Naive B cell (primary cell): ENCODE measurements at regions not wholly inside any gene's neighbourhood (a gene's known extent, or its start where the extent isn't known, plus 50 kb on each side); places are given as distances from the start of the nearest gene placed in this dataset.
"Not testable (repeated sequence)": the region's sequence is repeated elsewhere in the genome, so short reads cannot be mapped to it uniquely, and the experiment has no call there.

Source experiments
- ATAC-seq, 2 donors: fragments of 150-1000 bp; cut with Tn5 transposase; 2 replicates each; pipeline ENCODE4 v1.10.0; 2021; ENCODE audit warnings: low read depth in 2 of 2, mild to moderate bottlenecking in 2 of 2, moderate library complexity in 2 of 2
- DNase-seq: peaks from one replicate; pipeline ENCODE4 v3.0.0; 2022
- H3K27ac Mint-ChIP-seq, 6 donors: one replicate each; pipeline ENCODE4 v1.8.0; 2020 to 2022; ENCODE audit warnings: mild to moderate bottlenecking in 6 of 6, mixed read lengths in 6 of 6, moderate library complexity in 5 of 6, inconsistent platforms in 2 of 6
- H3K27me3 Mint-ChIP-seq, 3 donors: one replicate each; pipeline ENCODE4 v1.8.0; 2021 to 2022; ENCODE audit warnings: mixed read lengths in 3 of 3, mild to moderate bottlenecking in 1 of 3
- H3K36me3 Mint-ChIP-seq, 2 donors: one replicate each; pipeline ENCODE4 v1.8.0; 2020 to 2022; ENCODE audit warnings: mixed read lengths in 2 of 2, inconsistent platforms in 1 of 2, mild to moderate bottlenecking in 1 of 2
- H3K4me1 Mint-ChIP-seq, 3 donors: one replicate each; pipeline ENCODE4 v1.8.0; 2020 to 2022; ENCODE audit warnings: mixed read lengths in 3 of 3, inconsistent platforms in 1 of 3, mild to moderate bottlenecking in 1 of 3, moderate library complexity in 1 of 3
- H3K4me3 Mint-ChIP-seq, 8 donors: one replicate each; pipeline ENCODE4 v1.8.0; 2020 to 2022; ENCODE audit warnings: mild to moderate bottlenecking in 8 of 8, mixed read lengths in 8 of 8, moderate library complexity in 8 of 8, inconsistent platforms in 2 of 8
- H3K9me3 Mint-ChIP-seq, 7 donors: one replicate each; pipeline ENCODE4 v1.8.0; 2020 to 2022; ENCODE audit warnings: mixed read lengths in 7 of 7, mild to moderate bottlenecking in 5 of 7, inconsistent platforms in 2 of 7, moderate library complexity in 1 of 7

DNA sequence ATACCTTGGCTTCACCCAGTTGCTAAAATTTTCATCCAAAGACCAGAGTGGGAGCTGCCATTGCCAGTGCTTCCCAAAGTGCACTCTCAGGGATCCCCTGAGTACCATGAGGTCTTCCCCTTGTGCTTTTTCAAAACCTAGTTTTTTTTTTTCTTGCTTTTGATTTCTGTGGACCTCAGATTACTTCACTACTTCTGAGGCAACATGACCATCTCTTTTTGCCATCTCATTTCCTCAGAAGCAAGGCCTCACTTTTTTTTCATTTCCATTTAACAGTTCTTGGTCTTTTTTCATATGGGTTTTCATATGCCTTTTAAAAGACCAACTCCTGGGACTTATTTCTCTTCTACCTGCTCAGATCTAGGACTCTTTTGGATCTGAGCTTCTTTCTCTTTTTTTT lies 64.1 kb upstream of the MMS22L start:
- no peak for DNase-seq
- H3K4me3 Mint-ChIP-seq, result no peak overlapping the region
- no peak overlapping the region for H3K27ac Mint-ChIP-seq
- peaks cover 0 to 10% (median 0%) of the 10 kb centered on the region in 3 donors for H3K27me3 Mint-ChIP-seq
- peaks cover 0 to 10% (median 0%) of the 10 kb centered on the region in 7 donors for H3K9me3 Mint-ChIP-seq
- H3K36me3 Mint-ChIP-seq, result no peaks in the 10 kb centered on the region
- no peaks in the 10 kb centered on the region for H3K4me1 Mint-ChIP-seq
- no peak for ATAC-seq

DNA sequence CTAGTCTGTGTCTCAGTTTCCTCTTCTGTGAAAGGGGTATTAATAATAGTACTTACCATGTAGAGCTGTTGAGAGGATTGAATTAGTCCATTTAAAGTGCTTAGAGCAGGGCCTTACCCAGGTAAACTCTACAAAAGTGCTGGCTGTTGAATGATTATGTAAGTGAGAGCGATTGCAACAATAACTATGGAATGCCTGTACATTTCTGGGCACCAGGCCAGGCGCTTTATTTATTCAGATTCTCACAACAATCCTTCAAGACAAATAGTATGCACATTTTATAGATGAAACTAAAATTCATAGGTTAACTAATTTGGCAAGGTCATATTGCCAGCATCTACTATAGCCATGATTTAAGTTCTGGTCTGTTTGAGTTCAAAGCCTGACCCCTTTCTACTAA lies 78.3 kb upstream of the MMS22L start:
- ATAC-seq (no peak), DNase-seq (no peak)
- Mint-ChIP-seq H3K4me3 (no peak overlapping the region), H3K4me1 (no peaks in the 10 kb centered on the region), H3K27me3 (peaks cover 0 to 4% (median 4%) of the 10 kb centered on the region in 3 donors), H3K27ac (no peak overlapping the region), H3K9me3 (peaks cover 0 to 1% (median 0%) of the 10 kb centered on the region in 7 donors), H3K36me3 (no peaks in the 10 kb centered on the region)

DNA sequence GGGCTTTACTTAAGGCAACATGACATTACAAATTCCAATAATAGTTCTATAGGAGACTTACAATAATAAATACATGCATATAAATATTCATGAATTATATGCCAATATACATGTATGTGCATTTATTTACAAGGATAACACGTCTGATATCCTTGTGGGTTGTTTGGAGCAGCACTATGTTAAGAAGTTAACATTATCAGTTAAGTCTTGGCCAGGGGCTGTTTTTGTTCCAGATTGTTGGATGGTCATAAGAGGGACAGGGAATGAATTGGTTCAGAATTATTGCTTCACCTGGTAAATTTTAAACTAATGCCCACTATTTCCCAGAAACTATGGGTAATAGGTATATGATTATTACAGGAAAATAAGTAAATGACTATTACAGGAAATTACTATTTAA lies 81.3 kb upstream of the MMS22L start:
- H3K27ac Mint-ChIP-seq, result no peak overlapping the region
- ATAC-seq (no peak), DNase-seq (no peak)
- peaks cover 0 to 4% (median 0%) of the 10 kb centered on the region in 3 donors for H3K27me3 Mint-ChIP-seq
- H3K4me3 Mint-ChIP-seq, result no peak overlapping the region
- H3K36me3 Mint-ChIP-seq, result no peaks in the 10 kb centered on the region
- H3K4me1 Mint-ChIP-seq, result no peaks in the 10 kb centered on the region
- peaks cover 0 to 1% (median 0%) of the 10 kb centered on the region in 7 donors for H3K9me3 Mint-ChIP-seq

DNA sequence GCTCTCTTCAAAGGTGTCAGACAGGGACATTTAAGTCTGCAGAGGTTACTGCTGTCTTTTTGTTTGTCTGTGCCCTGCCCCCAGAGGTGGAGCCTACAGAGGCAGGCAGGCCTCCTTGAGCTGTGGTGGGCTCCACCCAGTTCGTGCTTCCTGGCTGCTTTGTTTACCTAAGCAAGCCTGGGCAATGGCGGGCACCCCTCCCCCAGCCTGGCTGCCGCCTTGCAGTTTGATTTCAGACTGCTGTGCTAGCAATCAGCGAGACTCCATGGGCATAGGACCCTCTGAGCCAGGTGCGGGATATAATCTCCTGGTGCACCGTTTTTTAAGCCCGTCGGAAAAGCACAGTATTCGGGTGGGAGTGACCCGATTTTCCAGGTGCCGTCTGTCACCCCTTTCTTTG lies 99.1 kb upstream of the MMS22L start:
- peaks cover 0 to 11% (median 0%) of the 10 kb centered on the region in 3 donors for H3K27me3 Mint-ChIP-seq
- H3K4me1 Mint-ChIP-seq, DNase-seq, ATAC-seq, H3K36me3 Mint-ChIP-seq, H3K9me3 Mint-ChIP-seq, H3K4me3 Mint-ChIP-seq, H3K27ac Mint-ChIP-seq: not testable (repeated sequence)

DNA sequence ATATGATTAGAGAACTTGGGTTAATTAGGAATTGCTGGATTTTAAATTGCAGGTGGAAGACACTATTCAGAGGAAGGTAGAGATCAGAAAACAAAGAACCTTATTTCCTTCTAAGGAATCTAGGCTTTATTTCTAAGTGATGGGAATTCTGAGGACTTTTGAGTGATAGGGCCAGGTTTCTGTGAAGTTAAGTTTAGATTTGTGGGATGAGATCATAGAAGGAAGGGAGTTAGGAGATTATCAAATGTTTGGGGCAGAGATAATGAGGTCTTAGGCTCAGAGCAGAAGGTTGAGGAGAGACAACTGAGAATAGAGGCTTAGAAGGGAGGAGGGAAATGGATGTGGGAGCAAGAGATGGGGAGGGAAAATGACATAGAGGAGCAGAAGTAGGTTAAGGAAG lies 109.7 kb upstream of the MMS22L start:
- Mint-ChIP-seq H3K27ac (no peak overlapping the region), H3K4me1 (no peaks in the 10 kb centered on the region), H3K9me3 (no peaks in the 10 kb centered on the region), H3K27me3 (peaks cover 7 to 27% (median 18%) of the 10 kb centered on the region in 3 donors), H3K36me3 (no peaks in the 10 kb centered on the region), H3K4me3 (no peak overlapping the region)
- ATAC-seq (no peak), DNase-seq (no peak)

DNA sequence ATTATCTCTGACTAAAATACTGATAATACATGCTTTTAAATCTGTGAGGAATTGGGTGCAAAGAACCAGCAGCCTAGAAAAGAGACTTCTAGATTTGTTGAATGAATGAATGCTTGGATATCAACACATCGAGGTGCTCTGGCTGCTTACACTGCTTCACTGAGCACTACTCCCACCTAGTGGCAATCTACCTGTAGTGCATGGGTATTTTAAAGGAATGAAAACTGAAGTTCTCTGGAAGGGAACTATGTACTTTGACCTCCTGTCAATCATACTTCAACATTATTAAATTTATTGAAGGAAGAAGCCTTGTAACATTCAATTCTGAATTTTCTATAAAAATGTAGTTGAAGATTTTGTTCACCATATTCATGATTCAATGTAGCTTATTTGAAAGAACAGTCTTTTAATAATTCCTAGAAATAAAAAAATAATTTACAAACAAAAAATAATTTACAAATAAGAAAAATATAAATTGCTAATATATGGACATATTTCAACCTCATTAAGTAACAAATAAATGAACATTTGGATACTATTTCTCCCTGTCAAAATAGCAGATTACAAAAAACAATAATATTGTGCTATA lies 111.2 kb upstream of the MMS22L start:
- Mint-ChIP-seq H3K36me3 (no peaks in the 10 kb centered on the region), H3K27ac (no peak overlapping the region), H3K4me3 (no peak overlapping the region), H3K9me3 (no peaks in the 10 kb centered on the region), H3K4me1 (no peaks in the 10 kb centered on the region), H3K27me3 (peaks cover 7 to 30% (median 16%) of the 10 kb centered on the region in 3 donors)
- DNase-seq, result peak; percentile 46
- ATAC-seq, result peak; percentile 45 to 58

DNA sequence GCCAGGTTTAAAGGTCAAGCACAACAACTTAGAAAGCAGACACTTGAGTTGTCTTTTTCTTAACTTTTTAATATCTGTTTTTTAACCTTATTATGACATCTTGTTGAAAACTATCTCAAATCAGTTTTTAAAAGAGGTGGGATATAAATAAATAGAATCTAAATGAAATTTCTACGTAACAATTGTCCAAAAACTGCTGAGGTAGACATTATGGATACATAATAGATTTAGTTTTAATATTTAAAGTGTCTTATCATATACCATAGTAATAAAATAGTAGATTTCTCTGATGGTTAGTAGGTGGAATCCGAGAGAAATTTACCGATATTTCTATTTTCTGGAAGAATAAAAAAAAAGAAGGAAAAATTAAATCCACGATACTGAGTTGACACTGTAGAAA lies 113.9 kb upstream of the MMS22L start:
- H3K4me1 Mint-ChIP-seq, result no peaks in the 10 kb centered on the region
- no peak overlapping the region for H3K4me3 Mint-ChIP-seq
- peaks cover 7 to 18% (median 9%) of the 10 kb centered on the region in 3 donors for H3K27me3 Mint-ChIP-seq
- DNase-seq, result no peak
- H3K36me3 Mint-ChIP-seq, result no peaks in the 10 kb centered on the region
- no peak overlapping the region for H3K27ac Mint-ChIP-seq
- no peaks in the 10 kb centered on the region for H3K9me3 Mint-ChIP-seq
- no peak for ATAC-seq

DNA sequence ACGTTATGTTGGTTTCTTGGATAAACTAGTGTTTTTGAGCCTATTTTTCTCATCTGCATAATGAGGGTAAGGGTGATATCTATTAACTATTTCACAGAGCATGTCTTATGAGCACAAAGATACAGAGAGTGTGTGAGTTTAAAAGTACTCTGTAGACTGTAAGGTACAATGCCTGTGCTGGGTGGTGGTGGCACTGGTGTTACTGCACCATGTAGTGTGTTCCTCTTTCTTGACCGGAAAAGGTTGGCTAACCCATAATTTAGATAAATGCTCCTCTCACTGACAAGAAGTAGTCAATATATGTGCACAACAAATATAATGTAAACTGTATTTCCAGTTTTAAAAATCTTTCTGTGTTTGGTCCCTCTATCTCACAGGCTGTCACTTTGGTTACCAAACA lies 116.2 kb upstream of the MMS22L start:
- H3K27ac Mint-ChIP-seq, result no peak overlapping the region
- no peaks in the 10 kb centered on the region for H3K4me1 Mint-ChIP-seq
- no peaks in the 10 kb centered on the region for H3K9me3 Mint-ChIP-seq
- no peak for DNase-seq
- peaks cover 0 to 8% (median 3%) of the 10 kb centered on the region in 3 donors for H3K27me3 Mint-ChIP-seq
- H3K4me3 Mint-ChIP-seq, result no peak overlapping the region
- no peak for ATAC-seq
- H3K36me3 Mint-ChIP-seq, result no peaks in the 10 kb centered on the region

DNA sequence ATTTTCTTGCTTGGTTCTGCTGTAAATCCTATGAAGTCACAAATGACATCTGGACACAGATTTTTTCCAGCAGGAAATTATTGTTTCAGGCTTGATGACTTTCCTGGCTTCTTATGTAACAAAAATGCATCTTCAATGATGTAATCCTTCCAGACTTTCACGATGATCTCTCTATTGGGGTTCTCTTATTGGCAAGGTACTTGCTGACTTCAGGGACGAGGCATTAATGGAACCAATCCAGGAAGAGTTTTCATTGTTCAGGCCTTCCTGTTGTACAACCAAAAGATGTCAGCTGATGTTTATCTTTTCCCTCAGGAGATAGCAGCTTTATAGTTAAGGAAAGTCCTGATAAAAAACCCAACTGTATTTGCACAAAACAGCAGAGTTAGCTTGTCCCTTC lies 118.5 kb upstream of the MMS22L start:
- no peak overlapping the region for H3K4me3 Mint-ChIP-seq
- H3K36me3 Mint-ChIP-seq, result no peaks in the 10 kb centered on the region
- no peak for ATAC-seq
- no peaks in the 10 kb centered on the region for H3K4me1 Mint-ChIP-seq
- DNase-seq, result no peak
- peak overlapping the region in 1 of 6 donors; percentile 31 for H3K27ac Mint-ChIP-seq
- no peaks in the 10 kb centered on the region for H3K9me3 Mint-ChIP-seq
- H3K27me3 Mint-ChIP-seq, result peaks cover 0 to 8% (median 3%) of the 10 kb centered on the region in 3 donors

DNA sequence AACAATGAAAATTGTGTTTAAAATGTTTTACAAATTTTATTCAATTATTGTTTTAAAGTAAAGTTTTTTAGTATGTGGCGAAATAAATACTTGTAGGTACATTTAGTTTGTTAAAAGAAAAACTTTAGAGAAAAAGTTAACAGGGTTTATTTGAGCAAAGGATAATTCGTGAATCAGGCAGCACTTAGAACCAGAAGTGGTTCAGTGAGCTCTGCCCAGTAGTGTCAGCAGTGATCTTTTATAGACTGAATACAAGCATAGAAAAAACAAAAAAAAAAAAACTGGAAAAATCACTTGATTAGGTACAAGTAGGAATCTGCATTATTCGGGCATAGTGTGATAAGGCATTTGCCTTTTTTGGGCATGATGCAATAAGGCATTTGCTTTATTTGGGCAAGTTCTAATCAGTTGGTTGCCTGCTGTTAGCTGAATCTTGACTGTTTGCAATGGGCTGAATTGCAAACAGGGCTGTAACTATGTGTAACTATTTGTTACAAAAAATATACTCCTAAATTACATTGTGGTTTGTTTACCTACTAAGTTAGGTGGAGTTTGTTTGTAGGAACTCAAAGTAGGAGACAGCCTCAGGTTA lies 122.9 kb upstream of the MMS22L start:
- H3K27ac Mint-ChIP-seq, result no peak overlapping the region
- no peaks in the 10 kb centered on the region for H3K36me3 Mint-ChIP-seq
- ATAC-seq, result no peak
- H3K4me3 Mint-ChIP-seq, result no peak overlapping the region
- no peaks in the 10 kb centered on the region for H3K4me1 Mint-ChIP-seq
- no peak for DNase-seq
- no peaks in the 10 kb centered on the region for H3K27me3 Mint-ChIP-seq
- H3K9me3 Mint-ChIP-seq, result no peaks in the 10 kb centered on the region

DNA sequence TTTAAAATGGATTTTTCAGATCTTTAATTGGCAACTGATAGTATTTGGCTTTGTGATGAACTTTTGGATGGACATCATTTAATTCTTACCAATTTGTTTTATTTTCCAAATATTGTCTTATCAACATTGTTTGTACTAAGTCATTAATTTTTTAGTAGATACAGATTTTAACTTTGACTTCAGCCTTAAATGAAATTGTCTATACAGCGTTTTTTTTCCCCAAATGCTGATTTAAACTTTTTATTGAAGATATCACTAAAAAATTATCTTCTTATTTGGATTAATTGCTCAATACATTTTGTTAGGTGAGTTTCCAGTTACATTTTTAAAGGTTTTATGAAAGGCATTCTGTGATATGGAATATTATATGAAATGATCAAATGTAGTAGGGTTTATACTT lies 123.6 kb upstream of the MMS22L start:
- ATAC-seq, result no peak
- no peak overlapping the region for H3K4me3 Mint-ChIP-seq
- H3K36me3 Mint-ChIP-seq, result no peaks in the 10 kb centered on the region
- no peaks in the 10 kb centered on the region for H3K9me3 Mint-ChIP-seq
- no peak overlapping the region for H3K27ac Mint-ChIP-seq
- H3K27me3 Mint-ChIP-seq, result no peaks in the 10 kb centered on the region
- no peaks in the 10 kb centered on the region for H3K4me1 Mint-ChIP-seq
- DNase-seq, result no peak

DNA sequence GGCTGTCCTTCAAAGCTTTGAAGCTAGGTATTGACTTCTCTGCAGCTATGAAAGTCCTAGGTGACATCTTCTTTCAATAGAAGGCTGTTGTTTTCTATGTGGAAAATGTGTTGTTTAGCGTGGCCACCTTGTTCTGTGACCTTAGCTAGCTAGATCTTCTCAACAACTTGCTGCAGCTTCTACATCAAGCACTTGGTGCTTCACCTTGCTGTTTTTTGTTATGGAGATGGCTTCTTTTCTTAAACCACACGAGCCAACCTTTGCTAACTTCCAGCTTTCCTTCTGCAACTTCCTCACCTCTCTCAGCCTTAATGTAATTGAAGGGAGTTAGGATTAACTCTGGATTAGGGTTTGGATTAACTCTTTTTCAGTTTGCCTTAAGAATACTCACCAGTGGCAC lies 128.6 kb upstream of the MMS22L start:
- Mint-ChIP-seq H3K4me1 (no peaks in the 10 kb centered on the region), H3K9me3 (peaks cover 0 to 10% (median 0%) of the 10 kb centered on the region in 7 donors), H3K27ac (no peak overlapping the region), H3K36me3 (no peaks in the 10 kb centered on the region), H3K4me3 (no peak overlapping the region), H3K27me3 (no peaks in the 10 kb centered on the region)
- no peak for DNase-seq
- no peak for ATAC-seq

DNA sequence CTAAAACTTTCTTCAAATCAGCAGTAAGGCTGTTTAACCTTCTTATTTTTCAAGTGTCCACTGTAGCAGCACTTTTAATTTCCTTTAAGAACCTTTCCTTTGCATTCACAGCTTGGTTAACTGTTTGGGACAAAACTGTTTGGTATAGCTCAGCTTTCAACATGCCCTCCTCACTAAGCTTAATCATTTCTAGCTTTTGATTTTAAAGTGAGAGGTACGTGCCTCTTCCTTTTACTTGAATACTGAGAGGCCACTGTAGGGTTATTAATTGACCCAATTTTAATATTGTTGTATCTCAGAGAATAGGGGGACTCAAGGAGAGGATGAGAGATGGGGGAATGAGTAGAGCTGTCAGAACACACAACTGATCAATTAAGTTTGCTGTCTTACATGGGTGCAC lies 129.5 kb upstream of the MMS22L start:
- H3K27me3 Mint-ChIP-seq, result no peaks in the 10 kb centered on the region
- no peak overlapping the region for H3K27ac Mint-ChIP-seq
- no peaks in the 10 kb centered on the region for H3K4me1 Mint-ChIP-seq
- no peaks in the 10 kb centered on the region for H3K36me3 Mint-ChIP-seq
- DNase-seq, result no peak
- no peak for ATAC-seq
- no peak overlapping the region for H3K4me3 Mint-ChIP-seq
- H3K9me3 Mint-ChIP-seq, result peaks cover 0 to 10% (median 0%) of the 10 kb centered on the region in 7 donors

DNA sequence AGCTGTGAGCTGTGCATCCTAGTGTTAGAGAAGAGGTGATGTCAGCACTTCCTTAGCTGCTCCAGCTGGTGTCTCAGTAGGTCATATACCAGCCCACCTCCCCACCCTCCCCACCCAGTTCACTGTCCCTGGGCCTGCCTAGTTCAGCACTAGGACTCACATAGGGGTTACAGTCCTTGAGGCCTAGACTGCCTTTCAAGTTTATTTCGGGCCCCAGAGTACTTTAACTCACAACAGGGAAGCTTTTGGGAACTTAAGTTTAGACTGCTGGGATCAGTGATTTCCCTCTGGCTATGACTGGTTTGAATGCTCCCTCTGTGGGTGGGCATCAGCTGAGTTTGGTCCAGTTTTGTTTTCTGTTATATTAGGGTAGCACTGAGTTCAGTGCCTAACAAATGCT lies 139.2 kb upstream of the MMS22L start:
- Mint-ChIP-seq H3K4me1 (no peaks in the 10 kb centered on the region), H3K9me3 (peaks cover 0 to 21% (median 7%) of the 10 kb centered on the region in 7 donors), H3K27me3 (no peaks in the 10 kb centered on the region), H3K4me3 (no peak overlapping the region), H3K27ac (no peak overlapping the region), H3K36me3 (no peaks in the 10 kb centered on the region)
- ATAC-seq (no peak), DNase-seq (no peak)

DNA sequence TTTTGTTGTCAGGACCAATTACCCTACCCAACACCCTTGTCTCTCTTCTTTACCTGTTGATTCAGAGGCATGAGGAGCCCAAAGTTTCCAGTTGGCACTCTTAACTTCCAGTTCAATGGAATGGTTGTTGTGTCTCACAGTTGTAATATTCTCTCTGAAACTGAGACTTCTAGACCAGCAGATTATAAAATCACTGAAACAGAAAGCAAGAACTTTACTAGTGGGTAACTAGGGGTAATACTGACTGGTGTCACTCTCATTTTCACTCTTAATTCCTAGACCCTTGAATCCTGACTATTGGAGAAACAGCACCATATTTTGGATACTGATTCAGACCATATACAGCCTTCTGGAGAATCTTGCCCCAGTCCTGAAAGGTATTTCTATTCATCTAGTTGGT lies 140.2 kb upstream of the MMS22L start:
- DNase-seq (no peak), ATAC-seq (no peak)
- no peaks in the 10 kb centered on the region for H3K4me1 Mint-ChIP-seq
- H3K36me3 Mint-ChIP-seq, result no peaks in the 10 kb centered on the region
- H3K9me3 Mint-ChIP-seq, result peaks cover 0 to 21% (median 7%) of the 10 kb centered on the region in 7 donors
- no peak overlapping the region for H3K27ac Mint-ChIP-seq
- H3K27me3 Mint-ChIP-seq, result no peaks in the 10 kb centered on the region
- no peak overlapping the region for H3K4me3 Mint-ChIP-seq
